K562 (cell line): ENCODE measurements at regions not wholly inside any gene's neighbourhood (a gene's known extent, or its start where the extent isn't known, plus 50 kb on each side); places are given as distances from the start of the nearest gene placed in this dataset.

Experiments
- ATAC-seq: fragments of 200-7000 bp; cut with Tn5 transposase; 3 replicates; pipeline ENCODE4 v1.9.1; 2020; ENCODE audit warnings: moderate library complexity
- BruUV-seq: library from RNA; stranded (reverse); fragments of 400-500 nt; replicated peaks from 2 replicates; lab custom pipeline; 2021; lab: Mats Ljungman, UMichigan
- CTCF ChIA-PET: fragments of 300-600 bp; formaldehyde crosslinking; extraction: SDS; loops from one replicate; lab custom pipeline; 2021; ENCODE audit warnings: low intra/inter-chr PET ratio; lab: Yijun Ruan, JAX
- POLR2A ChIA-PET: fragments of 300-600, 350-650 bp; sonication (Branson Sonifier 250); formaldehyde crosslinking; extraction: SDS; loops from one replicate; lab custom pipeline; 2021; ENCODE audit warnings: antibody characterized with exemption, inconsistent platforms; lab: Yijun Ruan, JAX
- DNase-seq, 4 experiments: peaks; one replicate each; pipeline versions ENCODE4 v3.0.0 to v3.0.0-alpha.2; 2011 to 2018; ENCODE audit warnings: low spot score in 3 of 4, mixed read lengths in 3 of 4; ENCODE audit errors: extremely low read depth in 1 of 4
- FAIRE-seq: peaks from 2 replicates; lab custom pipeline; 2011; peaks lifted over from hg19 to GRCh38; lab: Jason Lieb, UNC
- H2AFZ ChIP-seq: 2 replicates; pipeline ENCODE4 v1.6.0; 2011; ENCODE audit warnings: low read depth, low read length, control low read depth, inconsistent platforms
- H3K27ac ChIP-seq: fragments of 200-600 bp; 3 replicates; pipeline ENCODE4 v1.8.0; 2011; ENCODE audit warnings: low read depth, mild to moderate bottlenecking, control low read depth, inconsistent platforms, low read length, moderate library complexity, mixed read lengths; ENCODE audit errors: extremely low read depth
- H3K27me3 ChIP-seq, 2 experiments: fragments of 300-600 bp in 1 of 2; 2 replicates in 1 of 2; 3 replicates in 1 of 2; pipeline versions ENCODE4 v1.6.0 to v1.8.0; 2011; ENCODE audit warnings: inconsistent platforms in 2 of 2, low read length in 2 of 2, mild to moderate bottlenecking in 1 of 2, mixed read lengths in 1 of 2, moderate library complexity in 1 of 2; ENCODE audit not compliant: control insufficient read depth in 2 of 2, insufficient read depth in 2 of 2
- H3K36me3 ChIP-seq: fragments of 300-600 bp; 3 replicates; pipeline ENCODE4 v1.8.0; 2011; ENCODE audit warnings: mild to moderate bottlenecking, low read length, inconsistent platforms; ENCODE audit not compliant: control insufficient read depth, insufficient read depth
- H3K4me1 ChIP-seq, 2 experiments: fragments of 200-600 bp in 1 of 2; replicated peaks in 1 of 2; 2 replicates in 1 of 2; 3 replicates in 1 of 2; pipeline versions ENCODE4 v1.5.1 to v1.8.0; 2011; ENCODE audit warnings: inconsistent platforms in 2 of 2, low read length in 2 of 2, mild to moderate bottlenecking in 1 of 2, mixed read lengths in 1 of 2, moderate library complexity in 1 of 2; ENCODE audit not compliant: control insufficient read depth in 2 of 2, insufficient read depth in 2 of 2
- H3K4me2 ChIP-seq: 2 replicates; pipeline ENCODE4 v1.6.1; 2011; ENCODE audit warnings: low read length, control low read depth, inconsistent platforms, mixed read lengths; ENCODE audit not compliant: insufficient read depth
- H3K4me3 ChIP-seq: fragments of 200-600 bp; sonication (generic), shearing (Covaris generic); 2 replicates; pipeline ENCODE4 v1.5.1; 2016; ENCODE audit warnings: control low read depth, inconsistent platforms
- H3K79me2 ChIP-seq: fragments of 200-600 bp; 3 replicates; pipeline ENCODE4 v1.8.0; 2011; ENCODE audit warnings: low read length, inconsistent platforms; ENCODE audit not compliant: control insufficient read depth, insufficient read depth
- H3K9ac ChIP-seq, 2 experiments: 2 replicates each; pipeline versions ENCODE4 v1.6.0 to v1.6.1; 2011; ENCODE audit warnings: low read depth in 2 of 2, low read length in 2 of 2, control low read depth in 1 of 2, inconsistent platforms in 1 of 2, mild to moderate bottlenecking in 1 of 2, mixed read lengths in 1 of 2; ENCODE audit not compliant: insufficient read depth in 1 of 2
- H3K9me1 ChIP-seq: one replicate; pipeline ENCODE4 v1.6.0; 2011; ENCODE audit warnings: inconsistent platforms, mild to moderate bottlenecking, low read length, moderate library complexity; ENCODE audit not compliant: control insufficient read depth, insufficient read depth
- H3K9me3 ChIP-seq: replicated peaks from 2 replicates; pipeline ENCODE4 v1.5.1; 2011; ENCODE audit warnings: low read depth, low read length, inconsistent platforms; ENCODE audit not compliant: control insufficient read depth, insufficient read depth
- H4K20me1 ChIP-seq: replicated peaks from 2 replicates; pipeline ENCODE4 v1.6.1; 2011; ENCODE audit warnings: low read length, inconsistent platforms, mixed read lengths; ENCODE audit not compliant: control insufficient read depth, insufficient read depth
- CBX8 ChIP-seq: fragments of 200-600 bp; sonication (generic); IDR thresholded peaks from 2 replicates; pipeline ENCODE4 v1.6.1; 2012; ENCODE audit warnings: borderline replicate concordance, mixed run types, low read depth, mild to moderate bottlenecking, moderate library complexity, mixed read lengths, low read length, control low read depth, inconsistent platforms; ENCODE audit not compliant: poor library complexity, severe bottlenecking; ENCODE audit errors: extremely low read depth
- CCNT2 ChIP-seq: IDR thresholded peaks from 2 replicates; pipeline ENCODE4 v1.6.1; 2011; ENCODE audit warnings: borderline replicate concordance, low read depth, mild to moderate bottlenecking, moderate library complexity, mixed read lengths, low read length; ENCODE audit not compliant: insufficient read length; ENCODE audit errors: extremely low read depth
- DACH1 ChIP-seq: fragments of 450-650 bp; IDR thresholded peaks from 2 replicates; pipeline ENCODE4 v1.6.1; 2018; ENCODE audit not compliant: partially characterized antibody
- HDAC1 ChIP-seq, 2 experiments: fragments of 450-650 bp; IDR thresholded peaks; 2 replicates each; pipeline ENCODE4 v1.6.1; 2016 to 2017; ENCODE audit warnings: inconsistent platforms in 1 of 2, mild to moderate bottlenecking in 1 of 2, moderate library complexity in 1 of 2
- KLF16 ChIP-seq: IDR thresholded peaks from 2 replicates; pipeline ENCODE4 v1.6.1; 2016; ENCODE audit warnings: antibody characterized with exemption
- PCBP1 ChIP-seq: fragments of 200-400 bp; formaldehyde crosslinking; IDR thresholded peaks from 2 replicates; pipeline ENCODE4 v1.6.1; 2018; ENCODE audit warnings: mild to moderate bottlenecking, low read depth, low read length; ENCODE audit not compliant: poor library complexity, severe bottlenecking
- PTBP1 ChIP-seq: fragments of 200-400 bp; formaldehyde crosslinking; IDR thresholded peaks from 2 replicates; pipeline ENCODE4 v1.6.1; 2017; ENCODE audit warnings: low read depth, low read length
- RBM22 ChIP-seq: fragments of 200-400 bp; formaldehyde crosslinking; IDR thresholded peaks from 2 replicates; pipeline ENCODE4 v1.6.1; 2018; ENCODE audit warnings: low read length, low read depth; ENCODE audit not compliant: poor library complexity, severe bottlenecking
- SETDB1 ChIP-seq: IDR thresholded peaks from one replicate; pipeline ENCODE4 v1.6.1; 2012; ENCODE audit warnings: low read length, control low read depth, inconsistent platforms
- SREBF2 ChIP-seq: sonication (generic); formaldehyde crosslinking; IDR thresholded peaks from 2 replicates; pipeline ENCODE4 v1.4.0; 2020; ENCODE audit warnings: mild to moderate bottlenecking, missing genetic modification reagents
- TRIM25 ChIP-seq: fragments of 450-650 bp; IDR thresholded peaks from 2 replicates; pipeline ENCODE4 v1.7.0; 2016; ENCODE audit warnings: borderline replicate concordance
- U2AF1 ChIP-seq: fragments of 200-400 bp; formaldehyde crosslinking; optimal IDR thresholded peaks from 2 replicates; pipeline ENCODE3; 2017; ENCODE audit warnings: mild to moderate bottlenecking, low read depth, low read length, moderate library complexity
- ZBTB49 ChIP-seq: sonication (generic); formaldehyde crosslinking; IDR thresholded peaks from 2 replicates; pipeline ENCODE4 v1.8.0; 2022; ENCODE audit warnings: missing genetic modification reagents, mild to moderate bottlenecking, borderline replicate concordance
- ZNF316 ChIP-seq: fragments of 450-650 bp; IDR thresholded peaks from 2 replicates; pipeline ENCODE4 v1.6.1; 2016
- WGBS: fragments of 100-300 bp; shearing (Covaris generic); methylation state at CpG from one replicate; pipeline ENCODE4 v1.1.6; 2016; ENCODE audit warnings: low coverage, mixed read lengths; ENCODE audit not compliant: insufficient coverage; ENCODE audit errors: missing lambda C conversion rate; 5-methylcytosine and 5-hydroxymethylcytosine counted together
- in situ Hi-C: fragments of 300-500 bp; cut with MboI; formaldehyde crosslinking; loops from 4 replicates; pipeline ENCODE4 v1.15.0; 2018; ENCODE audit warnings: inconsistent platforms, mixed read lengths
- intact Hi-C: fragments of 100-400 bp; cut with micrococcal nuclease; formaldehyde crosslinking; loops from 2 replicates; pipeline ENCODE4 v1.14.2; 2022
- TF ChIP-seq, protein P1 (sequence below): fragments of 200-800 bp; sonication (Bioruptor generic); IDR thresholded peaks from 2 replicates; pipeline ENCODE4 v1.6.1; 2017; ENCODE audit warnings: missing genetic modification characterization, missing compliant biosample characterization
- TF ChIP-seq, protein P2 (sequence below): sonication (generic); formaldehyde crosslinking; IDR thresholded peaks from 2 replicates; pipeline ENCODE4 v1.8.0; 2022; ENCODE audit warnings: mild to moderate bottlenecking, low read depth, missing genetic modification reagents

DNA sequence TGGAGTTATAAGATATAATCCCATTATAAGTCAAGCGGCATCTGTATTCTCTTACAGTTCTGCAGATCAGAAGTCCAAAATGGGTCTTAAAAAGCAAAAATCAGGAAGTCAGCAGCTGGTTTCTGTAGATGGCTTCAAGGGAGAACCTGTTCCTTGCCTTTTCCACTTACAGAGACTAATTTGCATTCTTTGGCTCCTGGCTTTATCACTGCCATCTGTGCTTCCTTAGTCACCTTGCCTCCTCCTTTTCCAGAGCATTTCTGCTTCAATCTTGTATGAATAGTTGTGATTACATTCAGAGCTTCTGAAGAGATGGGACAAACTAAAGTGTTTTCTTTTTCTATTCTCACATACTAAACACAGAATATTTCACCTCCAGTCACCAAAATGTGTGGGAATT lies 647.3 kb upstream of the GRAMD2B start:
- Histone ChIP-seq H2AFZ (no peak overlapping the region), H3K4me2 (no peak overlapping the region)
- TF ChIP-seq ZNF316 (no peak), CCNT2 (no peak), TRIM25 (no peak), DACH1 (no peak), KLF16 (no peak), PTBP1 (no peak), RBM22 (no peak), U2AF1 (no peak), HDAC1 (IDR thresholded peaks at IDR 0.05) (no peak), ZBTB49 (CRISPR knock-in tag) (no peak), SETDB1 (no peak), CBX8 (no peak), SREBF2 (CRISPR knock-in tag) (no peak), PCBP1 (no peak)
- TF ChIP-seq, protein P1, sequence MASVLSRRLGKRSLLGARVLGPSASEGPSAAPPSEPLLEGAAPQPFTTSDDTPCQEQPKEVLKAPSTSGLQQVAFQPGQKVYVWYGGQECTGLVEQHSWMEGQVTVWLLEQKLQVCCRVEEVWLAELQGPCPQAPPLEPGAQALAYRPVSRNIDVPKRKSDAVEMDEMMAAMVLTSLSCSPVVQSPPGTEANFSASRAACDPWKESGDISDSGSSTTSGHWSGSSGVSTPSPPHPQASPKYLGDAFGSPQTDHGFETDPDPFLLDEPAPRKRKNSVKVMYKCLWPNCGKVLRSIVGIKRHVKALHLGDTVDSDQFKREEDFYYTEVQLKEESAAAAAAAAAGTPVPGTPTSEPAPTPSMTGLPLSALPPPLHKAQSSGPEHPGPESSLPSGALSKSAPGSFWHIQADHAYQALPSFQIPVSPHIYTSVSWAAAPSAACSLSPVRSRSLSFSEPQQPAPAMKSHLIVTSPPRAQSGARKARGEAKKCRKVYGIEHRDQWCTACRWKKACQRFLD = no peak
- TF ChIP-seq, protein P2, sequence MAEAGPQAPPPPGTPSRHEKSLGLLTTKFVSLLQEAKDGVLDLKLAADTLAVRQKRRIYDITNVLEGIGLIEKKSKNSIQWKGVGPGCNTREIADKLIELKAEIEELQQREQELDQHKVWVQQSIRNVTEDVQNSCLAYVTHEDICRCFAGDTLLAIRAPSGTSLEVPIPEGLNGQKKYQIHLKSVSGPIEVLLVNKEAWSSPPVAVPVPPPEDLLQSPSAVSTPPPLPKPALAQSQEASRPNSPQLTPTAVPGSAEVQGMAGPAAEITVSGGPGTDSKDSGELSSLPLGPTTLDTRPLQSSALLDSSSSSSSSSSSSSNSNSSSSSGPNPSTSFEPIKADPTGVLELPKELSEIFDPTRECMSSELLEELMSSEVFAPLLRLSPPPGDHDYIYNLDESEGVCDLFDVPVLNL (CRISPR knock-in tag) = no peak
- TF ChIP-seq, all 486 proteins: peak for 0
- in situ Hi-C loops (no loop called here), intact Hi-C loops (no loop called here)
- H3K9me3 ChIP-seq = no peaks in the 10 kb centered on the region
- H3K9me1 ChIP-seq = no peaks in the 10 kb centered on the region
- no peaks in the 10 kb centered on the region for H4K20me1 ChIP-seq
- no TSS peak for BruUV-seq
- no peak overlapping the region for H3K4me3 ChIP-seq
- H3K27me3 ChIP-seq = no peaks in the 10 kb centered on the region
- H3K9ac ChIP-seq = no peak overlapping the region
- ChIA-PET CTCF (no interaction called here), POLR2A (no interaction called here)
- no peaks in the 10 kb centered on the region for H3K4me1 ChIP-seq
- no peak overlapping the region for H3K27ac ChIP-seq
- no peaks in the 10 kb centered on the region for H3K79me2 ChIP-seq
- no peak for FAIRE-seq
- no peaks in the 10 kb centered on the region for H3K36me3 ChIP-seq
- DNase-seq = no peak
- WGBS = 0% methylated on average over 1 of the region's 1 CpG
- ATAC-seq = no peak
